ENCODE measurements at regions not wholly inside any gene's neighbourhood (a gene's known extent, or its start where the extent isn't known, plus 50 kb on each side); places are given as distances from the start of the nearest gene placed in this dataset.

DNA sequence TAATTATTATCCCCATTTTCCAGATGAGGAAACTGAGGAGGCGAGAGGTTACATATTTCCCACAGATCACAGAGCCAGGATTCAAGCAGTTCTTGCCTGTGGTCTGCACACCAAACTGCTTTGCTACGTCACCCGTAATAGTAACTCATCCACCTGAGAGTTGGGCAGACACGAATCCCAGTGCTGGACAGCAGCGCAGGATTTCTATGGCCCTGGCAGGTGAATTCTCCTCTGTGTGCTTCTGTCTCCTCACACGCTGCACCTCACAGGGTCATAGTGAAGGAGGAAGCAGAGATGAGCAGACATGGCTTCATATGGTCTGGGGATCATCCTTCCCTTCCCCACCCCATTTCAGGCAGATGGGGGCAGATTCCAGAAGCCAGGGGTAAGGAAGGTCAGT, 127.0 kb upstream of the LRFN2 start:
- TF ChIP-seq POLR2AphosphoS5 (IDR thresholded peaks at IDR 0.05; ENCODE audit: borderline replicate concordance, low read depth, low read length), result no peak
- no peak for TF ChIP-seq EZH2 (IDR thresholded peaks at IDR 0.05)

Measured in SK-N-MC (cell line).